ENCODE measurements at regions not wholly inside any gene's neighbourhood (a gene's known extent, or its start where the extent isn't known, plus 50 kb on each side); places are given as distances from the start of the nearest gene placed in this dataset.

DNA sequence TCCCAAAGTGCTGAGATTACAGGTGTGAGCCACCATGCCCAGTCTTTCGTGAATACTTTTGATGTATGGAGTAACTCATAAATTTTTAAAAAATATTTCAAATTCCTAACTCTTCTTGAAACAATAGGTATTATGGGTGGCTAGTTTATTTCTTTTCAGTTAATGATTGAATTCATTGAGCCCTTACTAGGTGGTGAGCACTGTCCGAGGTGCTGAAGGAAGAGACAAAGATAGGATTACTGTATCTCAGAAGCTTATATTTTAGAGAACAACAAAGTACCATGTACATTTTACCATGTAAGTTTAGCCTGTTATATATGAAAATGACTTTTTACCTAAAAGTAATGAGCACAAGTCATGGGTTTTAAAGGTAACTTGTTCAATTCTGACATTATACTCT lies 418.3 kb downstream of the NPIPA7 start:
- Histone ChIP-seq H2BK20ac (ENCODE audit: low read depth, low read length) (no peak overlapping the region), H2BK120ac (ENCODE audit: low read depth, low read length) (no peak overlapping the region), H2BK5ac (ENCODE audit: low read depth, low read length, poor library complexity, severe bottlenecking) (no peak overlapping the region), H3K23ac (ENCODE audit: low read depth, low read length) (no peak overlapping the region), H2AK9ac (replicated peaks; ENCODE audit: low read depth, low read length, poor library complexity) (no peak overlapping the region), H3K4me2 (ENCODE audit: low read depth, low read length) (no peak overlapping the region), H3K9me1 (ENCODE audit: insufficient read depth, low read length) (no peaks in the 10 kb centered on the region), H3K79me1 (ENCODE audit: low read depth in 1 of 2, low read length in 2 of 2) (no peaks in the 10 kb centered on the region), H3K14ac (replicated peaks; ENCODE audit: low read depth, low read length) (no peak overlapping the region), H3K4me3 (ENCODE audit: insufficient read depth, low read depth, low read length) (no peak overlapping the region), H3K9ac (ENCODE audit: low read depth, low read length) (no peak overlapping the region), H3K27me3 (ENCODE audit: control insufficient read depth, insufficient read depth, low read length) (no peaks in the 10 kb centered on the region), H3K4ac (ENCODE audit: low read depth, low read length) (no peak overlapping the region), H3K27ac (ENCODE audit: insufficient read depth, low read length) (no peak overlapping the region), H3K9me3 (ENCODE audit: control insufficient read depth, insufficient read depth, low read length) (peaks cover 9% of the 10 kb centered on the region), H2BK15ac (ENCODE audit: low read depth, low read length) (no peak overlapping the region), H3K18ac (ENCODE audit: low read depth, low read length) (no peak overlapping the region), H4K20me1 (ENCODE audit: insufficient read depth, low read length) (no peaks in the 10 kb centered on the region), H3K56ac (ENCODE audit: extremely low read depth, insufficient read depth, low read length) (no peak overlapping the region), H4K5ac (ENCODE audit: low read depth, low read length) (no peak overlapping the region), H4K8ac (ENCODE audit: low read depth in 2 of 2, low read length in 2 of 2) (no peak overlapping the region), H2AFZ (replicated peaks; ENCODE audit: low read length, poor library complexity) (no peak overlapping the region), H4K91ac (ENCODE audit: insufficient read depth, low read depth, low read length) (no peak overlapping the region), H3K4me1 (ENCODE audit: control insufficient read depth, insufficient read depth, low read length) (no peaks in the 10 kb centered on the region), H3K36me3 (ENCODE audit: control insufficient read depth, insufficient read depth, low read length) (no peaks in the 10 kb centered on the region), H2AK5ac (ENCODE audit: low read depth, low read length) (no peak overlapping the region)
- no peak for ATAC-seq (ENCODE audit: low read depth)
- dilution Hi-C loops (cut with HindIII; ENCODE audit: low sequenced_read_pairs, unreplicated experiment), result no loop called here
- in situ Hi-C loops (cut with MboI; ENCODE audit: low sequenced_read_pairs), result no loop called here
- DNase-seq, result no peak
- intact Hi-C loops (cut with micrococcal nuclease), result no loop called here
- POLR2A ChIA-PET (ENCODE audit: unreplicated experiment), result no interaction called here
- TF ChIP-seq RFX5 (IDR thresholded peaks at IDR 0.05; ENCODE audit: low read depth, low read length), result no peak
- no peak for TF ChIP-seq CHD1 (IDR thresholded peaks at IDR 0.05; ENCODE audit: low read depth, low read length)
- TF ChIP-seq SMC3 (IDR thresholded peaks at IDR 0.05; ENCODE audit: low read depth, low read length), result no peak
- TF ChIP-seq MAFK (IDR thresholded peaks at IDR 0.05; ENCODE audit: low read depth, low read length), result no peak
- TF ChIP-seq BHLHE40 (IDR thresholded peaks at IDR 0.05; ENCODE audit: low read depth, low read length), result no peak
- TF ChIP-seq NFE2L2 (IDR thresholded peaks at IDR 0.05; ENCODE audit: low read depth, low read length), result no peak
- no peak for TF ChIP-seq POLR2A (IDR thresholded peaks at IDR 0.05; ENCODE audit: low read depth, low read length)
- no peak for TF ChIP-seq FOS (IDR thresholded peaks at IDR 0.05; ENCODE audit: low read depth, low read length)
- TF ChIP-seq, protein P1, sequence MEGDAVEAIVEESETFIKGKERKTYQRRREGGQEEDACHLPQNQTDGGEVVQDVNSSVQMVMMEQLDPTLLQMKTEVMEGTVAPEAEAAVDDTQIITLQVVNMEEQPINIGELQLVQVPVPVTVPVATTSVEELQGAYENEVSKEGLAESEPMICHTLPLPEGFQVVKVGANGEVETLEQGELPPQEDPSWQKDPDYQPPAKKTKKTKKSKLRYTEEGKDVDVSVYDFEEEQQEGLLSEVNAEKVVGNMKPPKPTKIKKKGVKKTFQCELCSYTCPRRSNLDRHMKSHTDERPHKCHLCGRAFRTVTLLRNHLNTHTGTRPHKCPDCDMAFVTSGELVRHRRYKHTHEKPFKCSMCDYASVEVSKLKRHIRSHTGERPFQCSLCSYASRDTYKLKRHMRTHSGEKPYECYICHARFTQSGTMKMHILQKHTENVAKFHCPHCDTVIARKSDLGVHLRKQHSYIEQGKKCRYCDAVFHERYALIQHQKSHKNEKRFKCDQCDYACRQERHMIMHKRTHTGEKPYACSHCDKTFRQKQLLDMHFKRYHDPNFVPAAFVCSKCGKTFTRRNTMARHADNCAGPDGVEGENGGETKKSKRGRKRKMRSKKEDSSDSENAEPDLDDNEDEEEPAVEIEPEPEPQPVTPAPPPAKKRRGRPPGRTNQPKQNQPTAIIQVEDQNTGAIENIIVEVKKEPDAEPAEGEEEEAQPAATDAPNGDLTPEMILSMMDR (conservative IDR thresholded peaks at IDR 0.05; ENCODE audit: low read depth, low read length), result no peak
- TF ChIP-seq RAD21 (IDR thresholded peaks at IDR 0.05; ENCODE audit: low read length), result no peak
- TF ChIP-seq, protein P2, sequence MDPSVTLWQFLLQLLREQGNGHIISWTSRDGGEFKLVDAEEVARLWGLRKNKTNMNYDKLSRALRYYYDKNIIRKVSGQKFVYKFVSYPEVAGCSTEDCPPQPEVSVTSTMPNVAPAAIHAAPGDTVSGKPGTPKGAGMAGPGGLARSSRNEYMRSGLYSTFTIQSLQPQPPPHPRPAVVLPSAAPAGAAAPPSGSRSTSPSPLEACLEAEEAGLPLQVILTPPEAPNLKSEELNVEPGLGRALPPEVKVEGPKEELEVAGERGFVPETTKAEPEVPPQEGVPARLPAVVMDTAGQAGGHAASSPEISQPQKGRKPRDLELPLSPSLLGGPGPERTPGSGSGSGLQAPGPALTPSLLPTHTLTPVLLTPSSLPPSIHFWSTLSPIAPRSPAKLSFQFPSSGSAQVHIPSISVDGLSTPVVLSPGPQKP (IDR thresholded peaks at IDR 0.05; ENCODE audit: borderline replicate concordance, low read depth, low read length), result no peak
- CTCF ChIA-PET, result no interaction called here
- BruUV-seq (replicated peaks), result no TSS peak
- no CpG with 5 or more reads among the region's 2 CpGs for WGBS, 2 experiments (ENCODE audit: extremely low coverage in 2 of 2, insufficient read length in 1 of 2)
